DND-41 (cell line): ENCODE measurements at regions not wholly inside any gene's neighbourhood (a gene's known extent, or its start where the extent isn't known, plus 50 kb on each side); places are given as distances from the start of the nearest gene placed in this dataset.

Source experiments
- ATAC-seq: fragments of 200-7000 bp; cut with Tn5 transposase; 3 replicates; pipeline ENCODE4 v1.9.1; 2021; ENCODE audit warnings: low read depth; ENCODE audit not compliant: insufficient read depth
- DNase-seq: peaks from one replicate; pipeline ENCODE4 v3.0.0-alpha.2; 2020
- H2AFZ ChIP-seq: 2 replicates; pipeline ENCODE4 v1.6.0; 2012; ENCODE audit warnings: low read depth, low read length
- H3K27ac ChIP-seq: 2 replicates; pipeline ENCODE4 v1.5.1; 2012; ENCODE audit warnings: low read length, inconsistent platforms
- H3K27me3 ChIP-seq: fragments of 200-600 bp; sonication (generic); 2 replicates; pipeline ENCODE4 v1.6.0; 2012; ENCODE audit warnings: low read length, mild to moderate bottlenecking, inconsistent platforms; ENCODE audit not compliant: insufficient read depth, poor library complexity
- H3K36me3 ChIP-seq: 2 replicates; pipeline ENCODE4 v1.5.1; 2012; ENCODE audit warnings: low read length, inconsistent platforms; ENCODE audit not compliant: insufficient read depth
- H3K4me1 ChIP-seq: 2 replicates; pipeline ENCODE4 v1.5.1; 2012; ENCODE audit warnings: mild to moderate bottlenecking, low read length; ENCODE audit not compliant: insufficient read depth
- H3K4me2 ChIP-seq: 2 replicates; pipeline ENCODE4 v1.6.0; 2012; ENCODE audit warnings: mild to moderate bottlenecking, moderate library complexity, low read length, inconsistent platforms; ENCODE audit not compliant: insufficient read depth
- H3K4me3 ChIP-seq, 2 experiments: fragments of 200-600 bp in 1 of 2; shearing (Covaris generic) in 1 of 2; 2 replicates each; pipeline ENCODE4 v1.5.1; 2012 to 2016; ENCODE audit warnings: inconsistent platforms in 2 of 2, low read length in 2 of 2, mild to moderate bottlenecking in 2 of 2, low read depth in 1 of 2, moderate library complexity in 1 of 2
- H3K79me2 ChIP-seq: 2 replicates; pipeline ENCODE4 v1.6.0; 2012; ENCODE audit warnings: low read length, inconsistent platforms; ENCODE audit not compliant: insufficient read depth
- H3K9ac ChIP-seq: 2 replicates; pipeline ENCODE4 v1.6.0; 2012; ENCODE audit warnings: low read depth, mild to moderate bottlenecking, inconsistent platforms, low read length, moderate library complexity
- H3K9me3 ChIP-seq: 2 replicates; pipeline ENCODE4 v1.5.1; 2012; ENCODE audit warnings: low read length, moderate library complexity, mild to moderate bottlenecking, inconsistent platforms; ENCODE audit not compliant: insufficient read depth, severe bottlenecking
- H4K20me1 ChIP-seq: 2 replicates; pipeline ENCODE4 v1.6.0; 2012; ENCODE audit warnings: low read length; ENCODE audit not compliant: insufficient read depth
- CTCF ChIP-seq: IDR thresholded peaks from 2 replicates; pipeline ENCODE4 v1.5.1; 2012; ENCODE audit warnings: borderline replicate concordance, low read length, moderate library complexity, mild to moderate bottlenecking; ENCODE audit not compliant: poor library complexity, severe bottlenecking; ENCODE audit errors: extremely low read depth
- EZH2 ChIP-seq: IDR thresholded peaks from 3 replicates; pipeline ENCODE4 v1.6.1; 2012; ENCODE audit warnings: borderline replicate concordance, low read depth, mild to moderate bottlenecking, moderate library complexity, low read length, inconsistent platforms; ENCODE audit not compliant: severe bottlenecking

- TF ChIP-seq CTCF (no peak), EZH2 (no peak)
- H3K4me3 ChIP-seq: no peak overlapping the region
- ATAC-seq: no peak
- no peak overlapping the region for H3K27ac ChIP-seq
- no peaks in the 10 kb centered on the region for H3K79me2 ChIP-seq
- no peak overlapping the region for H2AFZ ChIP-seq
- no peaks in the 10 kb centered on the region for H3K4me1 ChIP-seq
- no peaks in the 10 kb centered on the region for H3K27me3 ChIP-seq
- H3K36me3 ChIP-seq: no peaks in the 10 kb centered on the region
- H3K9me3 ChIP-seq: no peaks in the 10 kb centered on the region
- DNase-seq: no peak
- H4K20me1 ChIP-seq: no peaks in the 10 kb centered on the region
- no peak overlapping the region for H3K9ac ChIP-seq
- H3K4me2 ChIP-seq: no peak overlapping the region
Measured at GRCh38 chr5:166957782-166958181, 1333.7 kb upstream of the WWC1 start.

- H3K36me3 ChIP-seq: no peaks in the 10 kb centered on the region
- no peak overlapping the region for H3K4me3 ChIP-seq
- H3K27ac ChIP-seq: no peak overlapping the region
- H3K9me3 ChIP-seq: no peaks in the 10 kb centered on the region
- DNase-seq (no peak), ATAC-seq (no peak)
- no peaks in the 10 kb centered on the region for H3K79me2 ChIP-seq
- no peaks in the 10 kb centered on the region for H3K4me1 ChIP-seq
- no peaks in the 10 kb centered on the region for H3K27me3 ChIP-seq
- TF ChIP-seq CTCF (no peak), EZH2 (no peak)
- H3K9ac ChIP-seq: no peak overlapping the region
- H3K4me2 ChIP-seq: no peak overlapping the region
- no peaks in the 10 kb centered on the region for H4K20me1 ChIP-seq
- no peak overlapping the region for H2AFZ ChIP-seq
Measured at GRCh38 chr5:166959766-166960165, 1331.7 kb upstream of the WWC1 start.

GRCh38 chr5:166961028-166961427 lies 1330.4 kb upstream of the WWC1 start:
- Histone ChIP-seq H4K20me1 (no peaks in the 10 kb centered on the region), H3K9me3 (no peaks in the 10 kb centered on the region), H3K36me3 (no peaks in the 10 kb centered on the region), H3K27me3 (no peaks in the 10 kb centered on the region), H2AFZ (no peak overlapping the region), H3K9ac (no peak overlapping the region), H3K4me1 (no peaks in the 10 kb centered on the region), H3K27ac (no peak overlapping the region), H3K79me2 (no peaks in the 10 kb centered on the region), H3K4me3 (no peak overlapping the region), H3K4me2 (no peak overlapping the region)
- TF ChIP-seq EZH2 (no peak), CTCF (peak; percentile 32)
- DNase-seq: no peak
- no peak for ATAC-seq

DNA sequence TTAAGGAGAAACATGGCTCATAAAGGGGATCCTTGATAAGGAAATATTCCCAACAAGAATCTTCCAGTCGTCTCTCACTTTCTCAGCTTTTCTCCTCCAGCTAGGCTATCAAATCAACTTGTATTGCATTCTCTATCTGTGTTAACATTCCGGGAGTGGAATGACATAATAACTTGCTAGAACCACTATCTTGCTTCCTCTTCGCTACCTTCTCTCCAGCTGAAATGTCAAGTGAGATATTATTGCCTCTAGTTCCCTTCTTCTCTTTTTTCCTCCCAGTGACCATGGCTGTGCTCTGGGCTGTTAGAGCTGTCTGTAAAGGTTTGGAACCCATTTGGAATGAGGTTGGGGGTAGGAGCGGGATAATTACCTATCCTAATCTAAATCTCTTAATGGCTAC lies 1329.5 kb upstream of the WWC1 start:
- H3K9me3 ChIP-seq: no peaks in the 10 kb centered on the region
- no peaks in the 10 kb centered on the region for H3K4me1 ChIP-seq
- no peaks in the 10 kb centered on the region for H4K20me1 ChIP-seq
- H3K36me3 ChIP-seq: no peaks in the 10 kb centered on the region
- no peaks in the 10 kb centered on the region for H3K27me3 ChIP-seq
- ATAC-seq (no peak), DNase-seq (no peak)
- no peak overlapping the region for H3K4me3 ChIP-seq
- no peak overlapping the region for H3K9ac ChIP-seq
- TF ChIP-seq CTCF (no peak), EZH2 (no peak)
- no peak overlapping the region for H3K4me2 ChIP-seq
- no peak overlapping the region for H2AFZ ChIP-seq
- no peak overlapping the region for H3K27ac ChIP-seq
- H3K79me2 ChIP-seq: no peaks in the 10 kb centered on the region
